Sigmoid colon (tissue), 4 donors: ENCODE measurements at regions not wholly inside any gene's neighbourhood (a gene's known extent, or its start where the extent isn't known, plus 50 kb on each side); places are given as distances from the start of the nearest gene placed in this dataset.
A peak's percentile ranks its signal among the peaks of the same experiment; 100 is the strongest.

Experiments used
- CTCF ChIP-seq, 4 experiments: fragments of 450-650 bp in 3 of 4; fragments of 200-600 bp in 1 of 4; IDR thresholded peaks; one replicate each; pipeline ENCODE4 v1.5.1; 2016 to 2019; ENCODE audit warnings: antibody characterized with exemption in 4 of 4, mild to moderate bottlenecking in 3 of 4, moderate library complexity in 2 of 4
- EP300 ChIP-seq, 4 donors: sonication (generic); formaldehyde crosslinking; IDR thresholded peaks; one replicate each; pipeline ENCODE4 v1.6.1; 2017; ENCODE audit warnings: antibody characterized with exemption in 4 of 4
- POLR2A ChIP-seq, 2 donors: fragments of 450-650 bp; IDR thresholded peaks; one replicate each; pipeline ENCODE4 v1.6.1; 2016; ENCODE audit warnings: antibody characterized with exemption in 2 of 2, mild to moderate bottlenecking in 2 of 2, moderate library complexity in 2 of 2
- POLR2AphosphoS5 ChIP-seq, 4 donors: sonication (generic); formaldehyde crosslinking; IDR thresholded peaks; one replicate each; pipeline ENCODE4 v1.6.1; 2017; ENCODE audit warnings: antibody characterized with exemption in 4 of 4

GRCh38 chr2:219912491-219912921 lies 285.1 kb downstream of the SLC4A3 start:
- no peak for TF ChIP-seq POLR2A (IDR thresholded peaks at IDR 0.05)
- peak in 2 of 4 experiments; percentile 38 to 45 for TF ChIP-seq CTCF (IDR thresholded peaks at IDR 0.05)
- no peak for TF ChIP-seq POLR2AphosphoS5 (IDR thresholded peaks at IDR 0.05)
- no peak for TF ChIP-seq EP300 (IDR thresholded peaks at IDR 0.05)
